ENCODE measurements at regions not wholly inside any gene's neighbourhood (a gene's known extent, or its start where the extent isn't known, plus 50 kb on each side); places are given as distances from the start of the nearest gene placed in this dataset.

DNA sequence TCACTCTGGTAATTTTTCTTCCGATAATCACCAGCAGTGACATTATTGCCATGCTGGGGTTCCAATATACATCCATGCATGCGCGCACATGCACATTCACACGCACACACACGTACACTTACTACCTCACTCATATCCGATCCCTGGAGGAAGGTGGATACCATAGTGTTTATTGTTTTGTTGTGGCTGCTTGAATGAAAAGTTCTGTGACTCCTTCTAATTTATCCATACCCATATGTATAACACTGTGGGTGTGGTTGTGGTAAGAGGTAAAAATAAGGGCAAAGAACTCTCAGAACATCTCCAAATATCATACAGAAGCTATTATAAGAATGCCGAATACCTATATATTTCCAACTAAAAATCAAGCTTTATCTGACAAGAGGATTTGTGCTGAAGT is 407.8 kb upstream of the PODXL start:
- no peak for TF ChIP-seq EZH2 (IDR thresholded peaks at IDR 0.05; ENCODE audit: borderline replicate concordance, insufficient read depth, low read depth, low read length, poor library complexity, severe bottlenecking)
- TF ChIP-seq, protein P1, sequence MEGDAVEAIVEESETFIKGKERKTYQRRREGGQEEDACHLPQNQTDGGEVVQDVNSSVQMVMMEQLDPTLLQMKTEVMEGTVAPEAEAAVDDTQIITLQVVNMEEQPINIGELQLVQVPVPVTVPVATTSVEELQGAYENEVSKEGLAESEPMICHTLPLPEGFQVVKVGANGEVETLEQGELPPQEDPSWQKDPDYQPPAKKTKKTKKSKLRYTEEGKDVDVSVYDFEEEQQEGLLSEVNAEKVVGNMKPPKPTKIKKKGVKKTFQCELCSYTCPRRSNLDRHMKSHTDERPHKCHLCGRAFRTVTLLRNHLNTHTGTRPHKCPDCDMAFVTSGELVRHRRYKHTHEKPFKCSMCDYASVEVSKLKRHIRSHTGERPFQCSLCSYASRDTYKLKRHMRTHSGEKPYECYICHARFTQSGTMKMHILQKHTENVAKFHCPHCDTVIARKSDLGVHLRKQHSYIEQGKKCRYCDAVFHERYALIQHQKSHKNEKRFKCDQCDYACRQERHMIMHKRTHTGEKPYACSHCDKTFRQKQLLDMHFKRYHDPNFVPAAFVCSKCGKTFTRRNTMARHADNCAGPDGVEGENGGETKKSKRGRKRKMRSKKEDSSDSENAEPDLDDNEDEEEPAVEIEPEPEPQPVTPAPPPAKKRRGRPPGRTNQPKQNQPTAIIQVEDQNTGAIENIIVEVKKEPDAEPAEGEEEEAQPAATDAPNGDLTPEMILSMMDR (IDR thresholded peaks at IDR 0.05) = no peak
- ChIA-PET POLR2A (no interaction called here), CTCF (no interaction called here)
- Histone ChIP-seq H3K4me1 (ENCODE audit: control insufficient read depth in 2 of 2, insufficient read depth in 2 of 2, low read length in 2 of 2) (no peaks in the 10 kb centered on the region), H3K9ac (ENCODE audit: low read length) (no peak overlapping the region), H4K20me1 (ENCODE audit: control insufficient read depth, insufficient read depth, low read length, poor library complexity, severe bottlenecking) (no peaks in the 10 kb centered on the region), H3K36me3 (replicated peaks in 1 of 2; ENCODE audit: control extremely low read depth in 1 of 2, control insufficient read depth in 1 of 2, extremely low read depth in 1 of 2, insufficient read depth in 2 of 2, low read length in 1 of 2) (no peaks in the 10 kb centered on the region), H2AFZ (ENCODE audit: insufficient read depth, low read depth, low read length, poor library complexity, severe bottlenecking) (no peak overlapping the region), H3K4me3 (ENCODE audit: control extremely low read depth in 1 of 5, extremely low read depth in 1 of 5, insufficient read depth in 1 of 5, low read depth in 2 of 5, low read length in 4 of 5) (no peak overlapping the region), H3K9me3 (ENCODE audit: control extremely low read depth in 1 of 3, control insufficient read depth in 2 of 3, insufficient read depth in 1 of 3, low read length in 2 of 3) (no peaks in the 10 kb centered on the region), H3K27me3 (replicated peaks in 1 of 4; ENCODE audit: control extremely low read depth in 1 of 4, control insufficient read depth in 3 of 4, insufficient read depth in 4 of 4, low read length in 3 of 4) (no peaks in the 10 kb centered on the region), H3K4me2 (replicated peaks; ENCODE audit: low read depth, low read length, poor library complexity, severe bottlenecking) (no peak overlapping the region), H3K79me2 (ENCODE audit: control insufficient read depth, insufficient read depth, low read length) (no peaks in the 10 kb centered on the region), H3K27ac (ENCODE audit: low read length in 2 of 2) (no peak overlapping the region)
- DNase-seq (no peak), ATAC-seq (ENCODE audit: low read depth) (no peak)
- no peak overlapping the region for H3K27ac Mint-ChIP-seq
- no peaks in the 10 kb centered on the region for H3K4me1 Mint-ChIP-seq
- no peaks in the 10 kb centered on the region for H3K9me3 Mint-ChIP-seq (ENCODE audit: insufficient read depth)
- H3K4me3 Mint-ChIP-seq = no peak overlapping the region
- intact Hi-C loops (cut with micrococcal nuclease) = no loop called here
- no peaks in the 10 kb centered on the region for H3K27me3 Mint-ChIP-seq
- no CpG with 5 or more reads among the region's 7 CpGs for WGBS (ENCODE audit: insufficient coverage)

DNA sequence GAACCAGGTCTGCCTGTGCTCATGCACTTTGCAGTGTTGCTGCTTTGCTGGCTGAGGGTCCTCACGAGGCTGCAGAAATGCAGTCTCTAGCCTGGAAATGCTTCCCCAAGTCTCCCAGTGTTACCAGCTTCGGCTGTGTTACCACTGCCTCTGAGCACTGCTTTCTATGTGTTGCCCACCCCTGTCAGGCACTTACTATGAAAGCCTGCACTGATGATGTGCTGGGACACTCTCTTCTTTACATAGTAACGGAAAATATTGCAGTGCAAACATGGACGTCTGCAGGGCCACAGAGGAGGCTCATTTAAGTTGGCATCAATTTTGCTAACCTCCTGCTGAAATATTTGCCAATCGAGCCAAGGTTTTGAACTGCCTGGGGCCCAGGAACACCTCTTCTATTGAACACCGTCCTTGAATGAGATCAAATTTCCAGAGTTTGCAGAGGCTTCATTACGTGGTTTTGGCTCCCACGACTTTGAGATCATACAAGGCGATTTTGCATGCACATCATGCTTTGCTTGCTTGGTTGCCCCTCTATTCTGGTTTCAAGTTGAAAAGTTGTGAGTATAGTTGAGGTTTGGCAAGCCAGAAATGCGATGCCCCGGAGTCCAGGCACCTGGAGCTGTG is 404.7 kb upstream of the PODXL start:
- Histone ChIP-seq H3K79me2 (ENCODE audit: control insufficient read depth, insufficient read depth, low read length) (no peaks in the 10 kb centered on the region), H3K27me3 (replicated peaks in 1 of 4; ENCODE audit: control extremely low read depth in 1 of 4, control insufficient read depth in 3 of 4, insufficient read depth in 4 of 4, low read length in 3 of 4) (no peaks in the 10 kb centered on the region), H3K27ac (ENCODE audit: low read length in 2 of 2) (no peak overlapping the region), H3K36me3 (replicated peaks in 1 of 2; ENCODE audit: control extremely low read depth in 1 of 2, control insufficient read depth in 1 of 2, extremely low read depth in 1 of 2, insufficient read depth in 2 of 2, low read length in 1 of 2) (no peaks in the 10 kb centered on the region), H3K9me3 (ENCODE audit: control extremely low read depth in 1 of 3, control insufficient read depth in 2 of 3, insufficient read depth in 1 of 3, low read length in 2 of 3) (peaks cover 0 to 3% (median 0%) of the 10 kb centered on the region in 3 donors), H3K9ac (ENCODE audit: low read length) (no peak overlapping the region), H4K20me1 (ENCODE audit: control insufficient read depth, insufficient read depth, low read length, poor library complexity, severe bottlenecking) (no peaks in the 10 kb centered on the region), H2AFZ (ENCODE audit: insufficient read depth, low read depth, low read length, poor library complexity, severe bottlenecking) (no peak overlapping the region), H3K4me1 (ENCODE audit: control insufficient read depth in 2 of 2, insufficient read depth in 2 of 2, low read length in 2 of 2) (no peaks in the 10 kb centered on the region), H3K4me2 (replicated peaks; ENCODE audit: low read depth, low read length, poor library complexity, severe bottlenecking) (no peak overlapping the region), H3K4me3 (ENCODE audit: control extremely low read depth in 1 of 5, extremely low read depth in 1 of 5, insufficient read depth in 1 of 5, low read depth in 2 of 5, low read length in 4 of 5) (no peak overlapping the region)
- Mint-ChIP-seq H3K27ac (no peak overlapping the region), H3K4me3 (no peak overlapping the region), H3K27me3 (peaks cover 3% of the 10 kb centered on the region), H3K4me1 (no peaks in the 10 kb centered on the region), H3K9me3 (ENCODE audit: insufficient read depth) (peaks cover 2% of the 10 kb centered on the region)
- no peak for ATAC-seq (ENCODE audit: low read depth)
- WGBS (ENCODE audit: insufficient coverage) = 83% methylated on average over 11 of the region's 11 CpGs
- intact Hi-C loops (cut with micrococcal nuclease) = no loop called here
- ChIA-PET CTCF (no interaction called here), POLR2A (no interaction called here)
- TF ChIP-seq, protein P1 (IDR thresholded peaks at IDR 0.05) = no peak
- TF ChIP-seq EZH2 (IDR thresholded peaks at IDR 0.05; ENCODE audit: borderline replicate concordance, insufficient read depth, low read depth, low read length, poor library complexity, severe bottlenecking) = no peak
- DNase-seq = no peak
